ENCODE measurements at regions not wholly inside any gene's neighbourhood (a gene's known extent, or its start where the extent isn't known, plus 50 kb on each side); places are given as distances from the start of the nearest gene placed in this dataset.

DNA sequence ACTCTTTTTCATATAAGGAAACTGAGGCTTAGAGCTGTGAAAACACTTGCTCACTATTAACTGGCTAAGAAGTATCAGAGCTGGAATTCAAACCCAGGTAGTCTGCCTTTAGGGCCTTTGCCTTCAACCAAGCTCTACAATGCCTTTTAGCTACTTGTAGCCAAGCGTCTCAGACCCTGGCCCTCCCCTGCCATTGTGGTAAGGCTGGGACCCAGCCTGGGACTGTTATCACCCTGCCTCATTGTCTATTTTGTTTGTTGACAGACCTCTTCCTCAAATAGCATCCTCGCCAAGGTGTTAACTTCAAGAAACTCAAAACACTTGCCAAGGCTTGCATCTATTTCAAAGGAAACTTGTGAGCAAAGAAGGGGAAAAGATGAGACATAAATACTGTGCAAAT lies 76.7 kb upstream of the CD28 start:
- Histone ChIP-seq H3K36me3 (ENCODE audit: insufficient read depth, low read length) (no peaks in the 10 kb centered on the region), H3K4me1 (ENCODE audit: insufficient read depth, low read length, poor library complexity, severe bottlenecking) (no peaks in the 10 kb centered on the region), H2AFZ (ENCODE audit: low read length) (no peak overlapping the region), H3K9me3 (ENCODE audit: insufficient read depth, low read depth, low read length) (no peaks in the 10 kb centered on the region), H3K4me3 (ENCODE audit: low read length, poor library complexity, severe bottlenecking) (no peak overlapping the region), H3K27me3 (ENCODE audit: insufficient read depth, low read length, poor library complexity, severe bottlenecking) (no peaks in the 10 kb centered on the region), H3K9me2 (replicated peaks; ENCODE audit: low read depth, low read length) (no peaks in the 10 kb centered on the region), H3K4me2 (ENCODE audit: low read depth, low read length, poor library complexity, severe bottlenecking) (no peak overlapping the region), H4K20me1 (ENCODE audit: insufficient read depth, low read length, poor library complexity, severe bottlenecking) (no peaks in the 10 kb centered on the region), H3F3A (ENCODE audit: low read depth) (no peaks in the 10 kb centered on the region), H3K9ac (ENCODE audit: low read depth, low read length, poor library complexity, severe bottlenecking) (no peak overlapping the region), H3K79me2 (ENCODE audit: insufficient read depth, low read length) (no peaks in the 10 kb centered on the region)
- TF ChIP-seq, protein P1, sequence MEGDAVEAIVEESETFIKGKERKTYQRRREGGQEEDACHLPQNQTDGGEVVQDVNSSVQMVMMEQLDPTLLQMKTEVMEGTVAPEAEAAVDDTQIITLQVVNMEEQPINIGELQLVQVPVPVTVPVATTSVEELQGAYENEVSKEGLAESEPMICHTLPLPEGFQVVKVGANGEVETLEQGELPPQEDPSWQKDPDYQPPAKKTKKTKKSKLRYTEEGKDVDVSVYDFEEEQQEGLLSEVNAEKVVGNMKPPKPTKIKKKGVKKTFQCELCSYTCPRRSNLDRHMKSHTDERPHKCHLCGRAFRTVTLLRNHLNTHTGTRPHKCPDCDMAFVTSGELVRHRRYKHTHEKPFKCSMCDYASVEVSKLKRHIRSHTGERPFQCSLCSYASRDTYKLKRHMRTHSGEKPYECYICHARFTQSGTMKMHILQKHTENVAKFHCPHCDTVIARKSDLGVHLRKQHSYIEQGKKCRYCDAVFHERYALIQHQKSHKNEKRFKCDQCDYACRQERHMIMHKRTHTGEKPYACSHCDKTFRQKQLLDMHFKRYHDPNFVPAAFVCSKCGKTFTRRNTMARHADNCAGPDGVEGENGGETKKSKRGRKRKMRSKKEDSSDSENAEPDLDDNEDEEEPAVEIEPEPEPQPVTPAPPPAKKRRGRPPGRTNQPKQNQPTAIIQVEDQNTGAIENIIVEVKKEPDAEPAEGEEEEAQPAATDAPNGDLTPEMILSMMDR (conservative IDR thresholded peaks at IDR 0.05; ENCODE audit: low read length) = no peak
- no peak for TF ChIP-seq EZH2phosphoT487 (IDR thresholded peaks at IDR 0.05; ENCODE audit: borderline replicate concordance)

DNA sequence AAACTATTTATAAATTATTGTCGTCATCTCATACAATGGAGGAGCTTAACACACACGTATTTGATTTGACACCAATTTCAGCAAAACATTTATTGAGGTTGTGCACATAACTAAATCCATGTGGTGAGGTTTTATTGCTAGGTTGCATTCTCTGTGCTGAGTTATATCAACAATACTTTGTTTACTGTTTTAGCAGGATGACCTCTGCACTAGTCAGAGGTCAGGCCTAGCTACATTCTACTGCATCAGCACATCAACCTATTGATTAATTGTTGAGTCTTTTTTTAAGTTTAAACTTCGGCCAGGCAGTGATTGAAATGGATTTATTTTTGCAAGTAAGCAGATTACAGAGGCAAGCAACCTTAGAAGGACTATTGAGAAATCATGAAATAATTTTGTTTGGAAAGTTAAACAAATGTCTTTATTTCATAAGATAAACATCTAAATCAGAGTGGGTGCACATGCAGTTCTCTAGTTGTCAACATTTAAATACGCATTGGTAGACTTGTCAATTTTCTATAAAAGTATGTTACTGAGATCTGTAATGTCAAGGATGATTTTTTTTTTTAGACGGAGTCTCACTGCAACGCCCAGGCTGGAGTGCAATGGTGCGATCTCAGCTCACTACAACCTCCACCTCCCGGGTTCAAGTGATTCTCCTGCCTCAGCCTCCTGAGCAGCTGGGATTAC lies 75.2 kb upstream of the CD28 start:
- Histone ChIP-seq H3K4me2 (ENCODE audit: low read depth, low read length, poor library complexity, severe bottlenecking) (no peak overlapping the region), H3K9ac (ENCODE audit: low read depth, low read length, poor library complexity, severe bottlenecking) (no peak overlapping the region), H3K4me1 (ENCODE audit: insufficient read depth, low read length, poor library complexity, severe bottlenecking) (no peaks in the 10 kb centered on the region), H3K9me2 (replicated peaks; ENCODE audit: low read depth, low read length) (no peaks in the 10 kb centered on the region), H3K79me2 (ENCODE audit: insufficient read depth, low read length) (no peaks in the 10 kb centered on the region), H4K20me1 (ENCODE audit: insufficient read depth, low read length, poor library complexity, severe bottlenecking) (no peaks in the 10 kb centered on the region), H3F3A (ENCODE audit: low read depth) (no peaks in the 10 kb centered on the region), H3K4me3 (ENCODE audit: low read length, poor library complexity, severe bottlenecking) (no peak overlapping the region), H2AFZ (ENCODE audit: low read length) (no peak overlapping the region), H3K36me3 (ENCODE audit: insufficient read depth, low read length) (no peaks in the 10 kb centered on the region), H3K27me3 (ENCODE audit: insufficient read depth, low read length, poor library complexity, severe bottlenecking) (no peaks in the 10 kb centered on the region), H3K9me3 (ENCODE audit: insufficient read depth, low read depth, low read length) (no peaks in the 10 kb centered on the region)
- no peak for TF ChIP-seq EZH2phosphoT487 (IDR thresholded peaks at IDR 0.05; ENCODE audit: borderline replicate concordance)
- TF ChIP-seq, protein P1 (conservative IDR thresholded peaks at IDR 0.05; ENCODE audit: low read length) = no peak

DNA sequence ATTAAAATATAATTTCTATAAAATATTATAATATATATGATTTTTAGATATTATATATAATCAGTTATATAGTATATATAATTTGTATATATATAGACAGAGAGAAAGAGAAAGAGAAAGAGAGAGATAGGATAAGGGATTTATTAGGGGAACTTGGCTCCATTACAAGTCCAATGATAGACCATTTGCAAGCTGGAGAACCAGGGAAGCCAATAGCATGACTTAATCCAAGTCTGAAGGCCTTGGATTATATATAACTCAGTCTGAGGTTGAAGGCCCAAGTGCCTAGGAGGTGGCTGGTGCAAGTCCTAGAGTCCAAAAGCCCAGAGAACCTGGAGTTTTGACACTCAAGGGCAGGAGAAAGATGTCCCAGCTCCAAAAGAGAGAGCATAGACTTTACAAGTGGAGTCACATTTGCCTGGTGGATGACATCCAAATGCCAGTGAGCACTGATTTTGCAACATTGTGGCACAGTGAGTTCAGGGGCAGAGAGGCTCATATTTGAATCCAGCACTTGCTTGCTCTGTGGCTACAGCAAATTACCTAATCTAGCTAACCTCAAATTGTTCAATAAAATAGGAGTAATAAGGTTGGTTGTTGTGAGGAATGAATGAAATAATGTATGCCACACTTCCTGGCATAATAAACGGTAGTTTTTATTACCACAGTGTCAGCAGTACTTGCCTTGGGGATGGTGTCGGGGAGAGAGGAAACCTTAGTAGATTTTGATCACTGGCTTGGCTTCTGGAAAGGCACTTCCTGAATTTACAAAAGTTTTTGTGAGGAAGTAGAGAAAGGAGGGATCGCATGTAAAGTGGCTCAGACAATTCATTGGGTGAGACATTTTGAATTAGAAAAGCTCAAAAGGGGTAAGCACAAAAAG lies 69.6 kb upstream of the CD28 start:
- peak overlapping the region; percentile 0 for H3K9ac ChIP-seq (ENCODE audit: low read depth, low read length, poor library complexity, severe bottlenecking)
- peak overlapping the region; percentile 33 for H3K4me3 ChIP-seq (ENCODE audit: low read length, poor library complexity, severe bottlenecking)
- no peaks in the 10 kb centered on the region for H3K9me2 ChIP-seq (replicated peaks; ENCODE audit: low read depth, low read length)
- H3K79me2 ChIP-seq (ENCODE audit: insufficient read depth, low read length) = no peaks in the 10 kb centered on the region
- H3K4me1 ChIP-seq (ENCODE audit: insufficient read depth, low read length, poor library complexity, severe bottlenecking) = peaks cover 18% of the 10 kb centered on the region
- H4K20me1 ChIP-seq (ENCODE audit: insufficient read depth, low read length, poor library complexity, severe bottlenecking) = no peaks in the 10 kb centered on the region
- no peaks in the 10 kb centered on the region; the same call in 1 of the 2 replicates for H3F3A ChIP-seq (ENCODE audit: low read depth)
- peak overlapping the region; percentile 67 for H3K4me2 ChIP-seq (ENCODE audit: low read depth, low read length, poor library complexity, severe bottlenecking)
- H3K27me3 ChIP-seq (ENCODE audit: insufficient read depth, low read length, poor library complexity, severe bottlenecking) = no peaks in the 10 kb centered on the region
- H2AFZ ChIP-seq (ENCODE audit: low read length) = no peak overlapping the region
- TF ChIP-seq, protein P1 (conservative IDR thresholded peaks at IDR 0.05; ENCODE audit: low read length) = no peak
- no peak for TF ChIP-seq EZH2phosphoT487 (IDR thresholded peaks at IDR 0.05; ENCODE audit: borderline replicate concordance)
- H3K9me3 ChIP-seq (ENCODE audit: insufficient read depth, low read depth, low read length) = no peaks in the 10 kb centered on the region
- H3K36me3 ChIP-seq (ENCODE audit: insufficient read depth, low read length) = no peaks in the 10 kb centered on the region

Data from Loucy (cell line).